H1 (cell line): ENCODE measurements at regions not wholly inside any gene's neighbourhood (a gene's known extent, or its start where the extent isn't known, plus 50 kb on each side); places are given as distances from the start of the nearest gene placed in this dataset.

Experiments
- ASH2L ChIP-seq: fragments of 200-600, 300-600 bp; sonication (generic); IDR thresholded peaks from one replicate; pipeline ENCODE4 v1.7.1; 2017; ENCODE audit warnings: low read length
- ATF2 ChIP-seq: IDR thresholded peaks from 2 replicates; pipeline ENCODE4 v1.6.1; 2012; ENCODE audit warnings: low read length, inconsistent platforms
- MAX ChIP-seq: IDR thresholded peaks from 2 replicates; pipeline ENCODE4 v1.6.1; 2012; ENCODE audit warnings: inconsistent platforms
- POLR2AphosphoS5 ChIP-seq: IDR thresholded peaks from 2 replicates; pipeline ENCODE4 v1.6.1; 2011; ENCODE audit warnings: low read depth, low read length
- RAD21 ChIP-seq, 2 experiments: IDR thresholded peaks in 1 of 2; conservative IDR thresholded peaks in 1 of 2; 2 replicates each; pipeline ENCODE4 v1.6.1; 2011; ENCODE audit warnings: low read depth in 2 of 2, low read length in 2 of 2, improper control_type of control experiment in 1 of 2, inconsistent platforms in 1 of 2, mild to moderate bottlenecking in 1 of 2, moderate library complexity in 1 of 2
- RNF2 ChIP-seq: fragments of 200-900, 300-1000 bp; sonication (generic); IDR thresholded peaks from 2 replicates; pipeline ENCODE4 v1.7.1; 2016; ENCODE audit warnings: borderline replicate concordance, low read depth, mild to moderate bottlenecking, antibody characterized with exemption, low read length; ENCODE audit not compliant: poor library complexity, severe bottlenecking; ENCODE audit errors: missing control alignments
- SAP30 ChIP-seq: fragments of 300-600 bp; sonication (generic); IDR thresholded peaks from 2 replicates; pipeline ENCODE4 v1.7.1; 2012; ENCODE audit warnings: low read length, moderate library complexity, mild to moderate bottlenecking, inconsistent platforms; ENCODE audit not compliant: insufficient read depth, insufficient replicate concordance
- SIN3A ChIP-seq, 2 experiments: IDR thresholded peaks in 1 of 2; conservative IDR thresholded peaks in 1 of 2; 2 replicates each; pipeline ENCODE4 v1.6.1; 2011 to 2012; ENCODE audit warnings: low read length in 2 of 2, improper control_type of control experiment in 1 of 2, low read depth in 1 of 2, mild to moderate bottlenecking in 1 of 2
- SIRT6 ChIP-seq: IDR thresholded peaks from one replicate; pipeline ENCODE4 v1.7.1; 2012; ENCODE audit warnings: low read length, inconsistent platforms
- TAF7 ChIP-seq: optimal IDR thresholded peaks from 2 replicates; pipeline ENCODE3; 2011; ENCODE audit warnings: low read depth, mild to moderate bottlenecking, inconsistent platforms, low read length, moderate library complexity, borderline replicate concordance
- USF2 ChIP-seq: IDR thresholded peaks from 2 replicates; pipeline ENCODE4 v1.6.1; 2011; ENCODE audit warnings: low read length, improper control_type of control experiment
- YY1 ChIP-seq: IDR thresholded peaks from 2 replicates; pipeline ENCODE4 v1.6.1; 2011; ENCODE audit warnings: low read depth, mild to moderate bottlenecking, low read length
- ZNF274 ChIP-seq: IDR thresholded peaks from 2 replicates; pipeline ENCODE4 v1.7.0; 2012; ENCODE audit warnings: low read length, borderline replicate concordance; ENCODE audit errors: extremely low read depth

GRCh38 chr2:179343945-179344279, 79.3 kb upstream of the SESTD1 start (continued):
- TF ChIP-seq POLR2AphosphoS5 (no peak), SAP30 (no peak), TAF7 (no peak), USF2 (no peak), ASH2L (no peak), ATF2 (no peak), MAX (no peak), SIRT6 (no peak), RNF2 (no peak), RAD21 (IDR thresholded peaks at IDR 0.05 in 1 of 2, conservative IDR thresholded peaks at IDR 0.05 in 1 of 2; ENCODE audit: low read depth in 2 of 2, low read length in 2 of 2) (no peak), ZNF274 (no peak), YY1 (no peak), SIN3A (conservative IDR thresholded peaks at IDR 0.05 in 1 of 2, IDR thresholded peaks at IDR 0.05 in 1 of 2; ENCODE audit: low read depth in 1 of 2, low read length in 2 of 2) (no peak)
